Upper lobe of left lung (tissue), 4 donors: ENCODE measurements at regions not wholly inside any gene's neighbourhood (a gene's known extent, or its start where the extent isn't known, plus 50 kb on each side); places are given as distances from the start of the nearest gene placed in this dataset.

Source experiments
- EP300 ChIP-seq, 4 donors: sonication (generic); formaldehyde crosslinking; IDR thresholded peaks; one replicate each; pipeline ENCODE4 v1.5.1; 2017; ENCODE audit warnings: antibody characterized with exemption in 4 of 4, control low read depth in 2 of 4
- POLR2A ChIP-seq, 4 donors: fragments of 450-650 bp; IDR thresholded peaks; one replicate each; pipeline ENCODE4 v1.5.1; 2016 to 2017; ENCODE audit warnings: antibody characterized with exemption in 4 of 4, mild to moderate bottlenecking in 2 of 4
- TF ChIP-seq, protein P1 (sequence below), 6 experiments: fragments of 450-650 bp in 4 of 6; fragments of 200-600 bp in 2 of 6; sonication (generic) in 2 of 6; IDR thresholded peaks; one replicate each; pipeline ENCODE4 v1.5.1; 2016 to 2019; ENCODE audit warnings: antibody characterized with exemption in 6 of 6

DNA sequence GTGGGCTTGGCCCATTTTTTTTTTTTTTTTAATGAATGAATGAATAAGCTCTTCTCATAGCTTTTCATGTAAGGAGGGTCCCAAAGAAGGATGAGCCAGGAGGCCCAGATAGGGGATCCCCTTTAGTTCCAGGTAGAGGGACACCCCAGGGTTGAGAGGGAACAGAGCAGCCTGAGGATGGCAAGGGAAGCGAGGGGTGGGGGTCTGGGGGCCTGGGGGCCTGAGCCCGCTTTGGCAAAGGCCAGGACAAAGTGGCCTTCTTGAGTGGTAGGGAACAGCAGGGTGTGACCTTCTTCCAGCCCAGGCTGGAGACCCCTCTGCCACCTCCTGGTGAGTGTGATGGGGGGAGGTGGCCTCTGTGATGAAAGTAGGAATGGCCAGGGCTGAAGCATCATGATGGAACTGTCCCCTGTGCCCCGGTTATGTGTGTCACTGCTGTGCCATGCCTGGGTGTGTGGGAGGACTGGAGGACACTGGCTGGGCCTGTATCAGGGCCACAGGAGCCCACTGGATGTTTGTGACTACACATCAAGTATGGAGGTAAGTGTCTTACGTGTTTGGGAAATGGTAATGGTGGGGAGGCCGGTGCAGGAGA, 263.5 kb upstream of the HDAC4 start:
- TF ChIP-seq, protein P1, sequence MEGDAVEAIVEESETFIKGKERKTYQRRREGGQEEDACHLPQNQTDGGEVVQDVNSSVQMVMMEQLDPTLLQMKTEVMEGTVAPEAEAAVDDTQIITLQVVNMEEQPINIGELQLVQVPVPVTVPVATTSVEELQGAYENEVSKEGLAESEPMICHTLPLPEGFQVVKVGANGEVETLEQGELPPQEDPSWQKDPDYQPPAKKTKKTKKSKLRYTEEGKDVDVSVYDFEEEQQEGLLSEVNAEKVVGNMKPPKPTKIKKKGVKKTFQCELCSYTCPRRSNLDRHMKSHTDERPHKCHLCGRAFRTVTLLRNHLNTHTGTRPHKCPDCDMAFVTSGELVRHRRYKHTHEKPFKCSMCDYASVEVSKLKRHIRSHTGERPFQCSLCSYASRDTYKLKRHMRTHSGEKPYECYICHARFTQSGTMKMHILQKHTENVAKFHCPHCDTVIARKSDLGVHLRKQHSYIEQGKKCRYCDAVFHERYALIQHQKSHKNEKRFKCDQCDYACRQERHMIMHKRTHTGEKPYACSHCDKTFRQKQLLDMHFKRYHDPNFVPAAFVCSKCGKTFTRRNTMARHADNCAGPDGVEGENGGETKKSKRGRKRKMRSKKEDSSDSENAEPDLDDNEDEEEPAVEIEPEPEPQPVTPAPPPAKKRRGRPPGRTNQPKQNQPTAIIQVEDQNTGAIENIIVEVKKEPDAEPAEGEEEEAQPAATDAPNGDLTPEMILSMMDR (IDR thresholded peaks at IDR 0.05) = no peak
- TF ChIP-seq POLR2A (IDR thresholded peaks at IDR 0.05) = no peak
- TF ChIP-seq EP300 (IDR thresholded peaks at IDR 0.05) = no peak
